ENCODE measurements at regions not wholly inside any gene's neighbourhood (a gene's known extent, or its start where the extent isn't known, plus 50 kb on each side); places are given as distances from the start of the nearest gene placed in this dataset.

DNA sequence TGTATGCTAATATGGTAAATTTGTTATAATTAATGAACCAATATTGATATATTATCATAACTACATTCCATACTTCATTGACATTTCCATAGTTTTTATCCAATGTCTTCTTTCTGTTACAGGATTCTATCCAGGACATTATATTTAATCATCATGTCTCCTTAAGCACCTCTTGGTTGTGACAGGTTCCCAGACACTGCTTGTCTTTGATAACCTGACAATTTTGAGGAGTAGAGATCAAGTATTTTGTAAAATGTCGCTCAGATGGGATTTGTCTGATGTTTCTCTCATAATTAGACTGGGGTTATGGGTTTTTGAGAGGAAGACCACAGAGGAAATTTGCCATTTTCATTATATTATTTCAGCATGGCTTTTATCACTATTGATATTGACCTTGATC, 317.4 kb downstream of the PLOD2 start:
- Histone ChIP-seq H3K27ac (ENCODE audit: low read depth, low read length) (no peak overlapping the region), H3K9me2 (replicated peaks; ENCODE audit: control insufficient read depth, low read length) (no peaks in the 10 kb centered on the region), H3K36me3 (ENCODE audit: control insufficient read depth, low read length) (no peaks in the 10 kb centered on the region), H3K79me2 (ENCODE audit: control insufficient read depth, low read length) (no peaks in the 10 kb centered on the region), H3K4me1 (ENCODE audit: control insufficient read depth, low read length) (no peaks in the 10 kb centered on the region), H3K4me2 (ENCODE audit: low read length) (no peak overlapping the region), H3K27me3 (ENCODE audit: control insufficient read depth, low read length) (no peaks in the 10 kb centered on the region), H3K9me3 (ENCODE audit: control insufficient read depth, insufficient read depth, low read length) (no peaks in the 10 kb centered on the region), H4K20me1 (ENCODE audit: control insufficient read depth, insufficient read depth, low read depth, low read length) (no peaks in the 10 kb centered on the region), H3K4me3 (ENCODE audit: low read length) (no peak overlapping the region), H3F3A (ENCODE audit: control insufficient read depth, insufficient read depth) (no peaks in the 10 kb centered on the region)
- no peak for TF ChIP-seq EZH2phosphoT487 (IDR thresholded peaks at IDR 0.05; ENCODE audit: borderline replicate concordance, low read length)
- TF ChIP-seq, protein P1, sequence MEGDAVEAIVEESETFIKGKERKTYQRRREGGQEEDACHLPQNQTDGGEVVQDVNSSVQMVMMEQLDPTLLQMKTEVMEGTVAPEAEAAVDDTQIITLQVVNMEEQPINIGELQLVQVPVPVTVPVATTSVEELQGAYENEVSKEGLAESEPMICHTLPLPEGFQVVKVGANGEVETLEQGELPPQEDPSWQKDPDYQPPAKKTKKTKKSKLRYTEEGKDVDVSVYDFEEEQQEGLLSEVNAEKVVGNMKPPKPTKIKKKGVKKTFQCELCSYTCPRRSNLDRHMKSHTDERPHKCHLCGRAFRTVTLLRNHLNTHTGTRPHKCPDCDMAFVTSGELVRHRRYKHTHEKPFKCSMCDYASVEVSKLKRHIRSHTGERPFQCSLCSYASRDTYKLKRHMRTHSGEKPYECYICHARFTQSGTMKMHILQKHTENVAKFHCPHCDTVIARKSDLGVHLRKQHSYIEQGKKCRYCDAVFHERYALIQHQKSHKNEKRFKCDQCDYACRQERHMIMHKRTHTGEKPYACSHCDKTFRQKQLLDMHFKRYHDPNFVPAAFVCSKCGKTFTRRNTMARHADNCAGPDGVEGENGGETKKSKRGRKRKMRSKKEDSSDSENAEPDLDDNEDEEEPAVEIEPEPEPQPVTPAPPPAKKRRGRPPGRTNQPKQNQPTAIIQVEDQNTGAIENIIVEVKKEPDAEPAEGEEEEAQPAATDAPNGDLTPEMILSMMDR (IDR thresholded peaks at IDR 0.05; ENCODE audit: low read depth, low read length, poor library complexity, severe bottlenecking), result no peak

DNA sequence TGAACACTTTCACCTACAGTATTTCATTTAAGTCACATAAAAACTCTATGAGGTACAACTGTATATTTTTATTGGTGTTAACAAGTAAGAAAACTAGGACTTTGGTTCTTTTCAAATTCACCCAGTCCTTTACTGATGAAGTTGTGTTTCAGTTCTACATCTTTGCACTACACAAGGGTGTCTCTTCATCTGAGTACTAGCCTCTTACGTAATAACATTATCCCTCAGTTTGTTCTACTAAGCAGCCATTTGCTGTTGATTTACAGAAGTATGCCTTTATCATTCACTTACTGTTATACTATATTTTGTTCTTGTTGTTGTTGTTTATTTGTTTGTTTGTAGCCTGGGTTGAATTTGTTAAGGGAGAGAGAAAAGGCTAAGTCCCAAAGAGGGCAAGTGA, 311.9 kb downstream of the PLOD2 start:
- no peaks in the 10 kb centered on the region for H3F3A ChIP-seq (ENCODE audit: control insufficient read depth, insufficient read depth)
- H3K79me2 ChIP-seq (ENCODE audit: control insufficient read depth, low read length), result no peaks in the 10 kb centered on the region
- no peak overlapping the region for H3K4me3 ChIP-seq (ENCODE audit: low read length)
- no peak overlapping the region for H3K4me2 ChIP-seq (ENCODE audit: low read length)
- no peak overlapping the region for H3K27ac ChIP-seq (ENCODE audit: low read depth, low read length)
- H3K27me3 ChIP-seq (ENCODE audit: control insufficient read depth, low read length), result no peaks in the 10 kb centered on the region
- no peaks in the 10 kb centered on the region for H4K20me1 ChIP-seq (ENCODE audit: control insufficient read depth, insufficient read depth, low read depth, low read length)
- TF ChIP-seq, protein P1 (IDR thresholded peaks at IDR 0.05; ENCODE audit: low read depth, low read length, poor library complexity, severe bottlenecking), result no peak
- TF ChIP-seq EZH2phosphoT487 (IDR thresholded peaks at IDR 0.05; ENCODE audit: borderline replicate concordance, low read length), result no peak
- no peaks in the 10 kb centered on the region for H3K4me1 ChIP-seq (ENCODE audit: control insufficient read depth, low read length)
- no peaks in the 10 kb centered on the region for H3K9me3 ChIP-seq (ENCODE audit: control insufficient read depth, insufficient read depth, low read length)
- no peaks in the 10 kb centered on the region for H3K9me2 ChIP-seq (replicated peaks; ENCODE audit: control insufficient read depth, low read length)
- H3K36me3 ChIP-seq (ENCODE audit: control insufficient read depth, low read length), result no peaks in the 10 kb centered on the region

DNA sequence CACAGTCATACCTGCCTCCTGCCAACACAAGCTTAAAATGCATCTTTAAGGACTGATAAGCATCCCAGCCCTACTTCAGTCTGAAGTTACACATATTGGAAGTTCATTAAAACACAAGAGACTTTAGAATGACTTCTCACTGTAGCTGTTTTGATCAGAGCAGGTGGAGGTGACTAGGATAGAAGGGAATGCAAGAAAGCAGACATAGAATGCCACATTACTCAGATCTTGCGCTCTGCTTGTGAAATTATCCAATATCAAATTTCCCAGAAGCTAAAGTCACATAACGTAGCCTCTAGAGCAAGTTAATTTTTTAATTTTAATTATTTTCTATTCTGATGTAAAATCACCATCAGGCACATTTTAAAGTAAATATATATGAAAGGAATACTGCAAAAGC, 306.5 kb downstream of the PLOD2 start:
- Histone ChIP-seq H3K9me3 (ENCODE audit: control insufficient read depth, insufficient read depth, low read length) (no peaks in the 10 kb centered on the region), H3K27ac (ENCODE audit: low read depth, low read length) (no peak overlapping the region), H4K20me1 (ENCODE audit: control insufficient read depth, insufficient read depth, low read depth, low read length) (no peaks in the 10 kb centered on the region)

More for the DNA sequence above, 306.5 kb downstream of the PLOD2 start:
- H3K4me1 ChIP-seq (ENCODE audit: control insufficient read depth, low read length), result no peaks in the 10 kb centered on the region
- H3F3A ChIP-seq (ENCODE audit: control insufficient read depth, insufficient read depth), result no peaks in the 10 kb centered on the region
- no peak overlapping the region for H3K4me3 ChIP-seq (ENCODE audit: low read length)
- H3K27me3 ChIP-seq (ENCODE audit: control insufficient read depth, low read length), result no peaks in the 10 kb centered on the region
- no peaks in the 10 kb centered on the region for H3K36me3 ChIP-seq (ENCODE audit: control insufficient read depth, low read length)
- TF ChIP-seq, protein P1 (IDR thresholded peaks at IDR 0.05; ENCODE audit: low read depth, low read length, poor library complexity, severe bottlenecking), result no peak
- no peak for TF ChIP-seq EZH2phosphoT487 (IDR thresholded peaks at IDR 0.05; ENCODE audit: borderline replicate concordance, low read length)
- no peak overlapping the region for H3K4me2 ChIP-seq (ENCODE audit: low read length)
- H3K9me2 ChIP-seq (replicated peaks; ENCODE audit: control insufficient read depth, low read length), result no peaks in the 10 kb centered on the region
- H3K79me2 ChIP-seq (ENCODE audit: control insufficient read depth, low read length), result no peaks in the 10 kb centered on the region

Measured in DOHH2 (cell line).